ENCODE measurements at regions not wholly inside any gene's neighbourhood (a gene's known extent, or its start where the extent isn't known, plus 50 kb on each side); places are given as distances from the start of the nearest gene placed in this dataset.

GRCh38 chr16:8179615-8180014 lies 410.7 kb downstream of the TMEM114 start:
- TF ChIP-seq CTCF (IDR thresholded peaks at IDR 0.05) = no peak
- TF ChIP-seq POLR2A (IDR thresholded peaks at IDR 0.05) = no peak
